SKM-1 treated with dmso at 0.1 percent for 144 hours (cell line): ENCODE measurements at regions not wholly inside any gene's neighbourhood (a gene's known extent, or its start where the extent isn't known, plus 50 kb on each side); places are given as distances from the start of the nearest gene placed in this dataset.
A peak's percentile ranks its signal among the peaks of the same experiment; 100 is the strongest.
"Not testable (repeated sequence)": the region's sequence is repeated elsewhere in the genome, so short reads cannot be mapped to it uniquely, and the experiment has no call there.

Experiments used
- DNase-seq: peaks from one replicate; lab custom pipeline; 2025; ENCODE audit not compliant: unreplicated experiment; lab: John Stamatoyannopoulos, UW

GRCh38 chr5:99076723-99077640, 148.2 kb upstream of the CHD1 start:
- no peak for DNase-seq

- DNase-seq, result no peak
These were observed 144.0 kb upstream of the CHD1 start for GRCh38 chr5:99072846-99073245.

- DNase-seq, result no peak
These were observed 142.0 kb upstream of the CHD1 start for GRCh38 chr5:99070822-99071221.

- no peak for DNase-seq
These were observed 141.6 kb upstream of the CHD1 start for GRCh38 chr5:99070362-99070761.

GRCh38 chr5:99068944-99069650, 140.3 kb upstream of the CHD1 start:
- no peak for DNase-seq

GRCh38 chr5:99063737-99064136, 134.9 kb upstream of the CHD1 start:
- DNase-seq, result no peak

GRCh38 chr5:99061711-99062110, 132.9 kb upstream of the CHD1 start:
- DNase-seq, result no peak

GRCh38 chr5:99061299-99061698, 132.5 kb upstream of the CHD1 start:
- DNase-seq, result no peak

GRCh38 chr5:99060306-99061261, 131.8 kb upstream of the CHD1 start:
- peak; percentile 56 for DNase-seq

GRCh38 chr5:99059685-99060084, 130.9 kb upstream of the CHD1 start:
- no peak for DNase-seq

- no peak for DNase-seq
These were observed 129.7 kb upstream of the CHD1 start for GRCh38 chr5:99058466-99058865.

- DNase-seq, result no peak
These were observed 126.2 kb upstream of the CHD1 start for GRCh38 chr5:99054972-99055371.

GRCh38 chr5:99045871-99046270, 117.1 kb upstream of the CHD1 start:
- DNase-seq, result no peak

- DNase-seq, result not testable (repeated sequence)
These were observed 114.5 kb upstream of the CHD1 start for GRCh38 chr5:99043257-99043656.

- DNase-seq, result no peak
These were observed 108.9 kb upstream of the CHD1 start for GRCh38 chr5:99037668-99038067.

- DNase-seq, result no peak
These were observed 107.1 kb upstream of the CHD1 start for GRCh38 chr5:99035942-99036341.

GRCh38 chr5:99034336-99034735, 105.5 kb upstream of the CHD1 start:
- no peak for DNase-seq

- no peak for DNase-seq
These were observed 104.5 kb upstream of the CHD1 start for GRCh38 chr5:99033014-99033900.

- peak; percentile 42 for DNase-seq
These were observed 103.6 kb upstream of the CHD1 start for GRCh38 chr5:99032234-99033013.
